Activated T-cell treated with anti-CD3 and anti-CD28 coated beads, Interleukin-2, amount 50 U/mL, for 72 hours (primary cell): ENCODE measurements at regions not wholly inside any gene's neighbourhood (a gene's known extent, or its start where the extent isn't known, plus 50 kb on each side); places are given as distances from the start of the nearest gene placed in this dataset.
A peak's percentile ranks its signal among the peaks of the same experiment; 100 is the strongest.

Experiments used
- ATAC-seq, 2 donors: fragments of 150-1000 bp; cut with Tn5 transposase; replicated peaks in 1 of 2; 2 replicates each; pipeline ENCODE4 v1.10.0; 2021; ENCODE audit warnings: moderate library complexity in 2 of 2, mild to moderate bottlenecking in 1 of 2
- DNase-seq, 2 donors: peaks; one replicate each; pipeline ENCODE4 v3.0.0; 2021 to 2022; ENCODE audit warnings: mixed read lengths in 1 of 2
- H3K27ac Mint-ChIP-seq: one replicate; pipeline ENCODE4 v1.8.0; 2022; ENCODE audit warnings: mild to moderate bottlenecking, moderate library complexity, mixed read lengths
- H3K27me3 Mint-ChIP-seq: one replicate; pipeline ENCODE4 v1.8.0; 2022; ENCODE audit warnings: low read depth, mixed read lengths
- H3K36me3 Mint-ChIP-seq, 2 donors: one replicate each; pipeline ENCODE4 v1.8.0; 2022; ENCODE audit warnings: mixed read lengths in 2 of 2, mild to moderate bottlenecking in 1 of 2; ENCODE audit not compliant: insufficient read depth in 2 of 2
- H3K4me1 Mint-ChIP-seq: one replicate; pipeline ENCODE4 v1.8.0; 2022; ENCODE audit warnings: low read depth, mixed read lengths
- H3K4me3 Mint-ChIP-seq, 2 donors: one replicate each; pipeline ENCODE4 v1.8.0; 2022; ENCODE audit warnings: mild to moderate bottlenecking in 2 of 2, mixed read lengths in 2 of 2, moderate library complexity in 2 of 2
- H3K9me3 Mint-ChIP-seq, 2 donors: one replicate each; pipeline ENCODE4 v1.8.0; 2022; ENCODE audit warnings: mixed read lengths in 2 of 2

DNA sequence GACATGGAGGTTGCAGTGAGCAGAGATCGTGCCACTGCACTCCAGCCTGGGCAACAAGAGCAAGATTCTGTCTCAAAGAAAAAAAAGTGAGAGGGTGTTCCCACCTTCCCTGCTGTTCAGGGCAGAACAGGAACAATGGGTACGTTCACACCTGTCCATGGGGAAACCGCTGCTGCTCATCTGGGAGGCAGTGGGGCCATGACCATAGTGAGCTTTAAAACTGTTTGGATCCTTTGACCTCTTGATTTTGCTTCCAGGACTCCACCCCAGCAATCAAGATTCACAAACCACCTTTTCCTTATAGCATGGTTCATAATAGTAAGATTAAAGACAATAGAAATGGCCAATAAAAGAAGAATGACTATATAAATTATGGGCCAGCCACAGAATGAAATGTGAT, 209.2 kb downstream of the ARL4C start:
- peaks cover 4 to 5% of the 10 kb centered on the region in 2 donors for H3K36me3 Mint-ChIP-seq
- no peaks in the 10 kb centered on the region for H3K27me3 Mint-ChIP-seq

DNA sequence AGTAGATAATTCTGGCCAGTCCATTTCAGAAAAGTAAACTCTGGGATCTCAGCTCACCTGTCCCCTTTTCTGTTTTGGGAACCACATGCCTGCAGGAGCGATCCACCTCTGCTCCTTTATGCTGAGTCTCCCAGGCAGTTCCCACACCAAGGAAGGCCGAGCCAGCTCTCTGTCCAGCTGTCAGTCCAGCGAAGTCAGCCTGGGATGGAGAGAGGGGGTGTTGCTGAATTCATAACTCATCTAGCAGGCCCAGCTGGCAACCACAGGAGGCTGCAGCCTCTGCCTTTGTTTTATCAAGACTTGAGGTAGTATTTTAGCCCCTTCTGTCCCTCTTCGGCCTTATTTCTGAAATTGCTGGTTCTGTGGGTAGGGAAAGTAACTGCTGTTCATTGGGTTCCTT, 209.9 kb downstream of the ARL4C start:
- H3K4me1 Mint-ChIP-seq = peaks cover 55% of the 10 kb centered on the region

More for the DNA sequence above, 209.2 kb downstream of the ARL4C start:
- Mint-ChIP-seq H3K4me3 (no peak overlapping the region), H3K4me1 (peaks cover 62% of the 10 kb centered on the region), H3K27ac (no peak overlapping the region), H3K9me3 (no peaks in the 10 kb centered on the region)
- DNase-seq = no peak
- ATAC-seq = no peak

DNA sequence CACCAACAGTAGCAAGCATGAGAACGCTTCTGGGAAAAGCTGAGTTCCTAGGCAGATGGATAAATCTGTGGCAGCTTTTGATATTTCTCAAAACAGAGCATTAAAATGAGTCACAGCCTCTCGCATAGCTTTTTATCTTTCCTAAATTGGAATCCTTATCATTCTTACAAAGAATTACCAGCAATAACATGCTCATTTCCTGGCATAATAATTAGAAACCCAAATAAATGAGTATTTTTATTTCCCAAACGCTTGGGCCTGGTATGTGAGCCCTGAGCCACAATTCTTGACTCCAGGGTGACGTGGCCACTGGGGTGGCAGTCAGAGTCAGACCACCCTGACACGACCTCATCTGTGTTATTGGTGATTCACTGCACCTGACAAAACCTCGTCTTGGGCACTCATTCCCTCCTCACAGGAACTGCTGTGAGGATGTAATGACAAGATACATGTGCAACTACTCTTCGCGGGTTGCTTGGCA, 210.7 kb downstream of the ARL4C start:
- ATAC-seq (peak in 1 of 2 donors; percentile 20), DNase-seq (peak in 1 of 2 donors; percentile 52)
- Mint-ChIP-seq H3K27ac (no peak overlapping the region), H3K36me3 (peaks cover 4 to 5% of the 10 kb centered on the region in 2 donors), H3K27me3 (no peaks in the 10 kb centered on the region), H3K9me3 (no peaks in the 10 kb centered on the region), H3K4me3 (no peak overlapping the region), H3K4me1 (peaks cover 49% of the 10 kb centered on the region)

More for the DNA sequence above, 209.9 kb downstream of the ARL4C start:
- Mint-ChIP-seq H3K27me3 (no peaks in the 10 kb centered on the region), H3K9me3 (no peaks in the 10 kb centered on the region), H3K4me3 (no peak overlapping the region), H3K27ac (no peak overlapping the region), H3K36me3 (peaks cover 4 to 5% of the 10 kb centered on the region in 2 donors)
- ATAC-seq (no peak), DNase-seq (no peak)

GRCh38 chr2:234285541-234285940, 211.3 kb downstream of the ARL4C start:
- peaks cover 49% of the 10 kb centered on the region for H3K4me1 Mint-ChIP-seq
- no peak for ATAC-seq
- peaks cover 4 to 5% of the 10 kb centered on the region in 2 donors for H3K36me3 Mint-ChIP-seq
- no peak overlapping the region for H3K4me3 Mint-ChIP-seq
- no peak overlapping the region for H3K27ac Mint-ChIP-seq
- no peaks in the 10 kb centered on the region for H3K27me3 Mint-ChIP-seq
- no peaks in the 10 kb centered on the region for H3K9me3 Mint-ChIP-seq
- DNase-seq = no peak

GRCh38 chr2:234279637-234280036, 217.2 kb downstream of the ARL4C start:
- peaks cover 39% of the 10 kb centered on the region for H3K4me1 Mint-ChIP-seq
- DNase-seq (no peak), ATAC-seq (no peak)
- H3K4me3 Mint-ChIP-seq = peak overlapping the region in 1 of 2 donors; percentile 33
- peaks cover 0 to 7% of the 10 kb centered on the region in 2 donors for H3K9me3 Mint-ChIP-seq
- H3K27me3 Mint-ChIP-seq = no peaks in the 10 kb centered on the region
- H3K27ac Mint-ChIP-seq = peak overlapping the region; percentile 78
- peaks cover 6 to 13% of the 10 kb centered on the region in 2 donors for H3K36me3 Mint-ChIP-seq

GRCh38 chr2:234278556-234279255, 218.2 kb downstream of the ARL4C start:
- Mint-ChIP-seq H3K4me3 (peak overlapping the region; percentile 22 to 33), H3K36me3 (peaks cover 6 to 10% of the 10 kb centered on the region in 2 donors), H3K27me3 (no peaks in the 10 kb centered on the region), H3K9me3 (peaks cover 0 to 7% of the 10 kb centered on the region in 2 donors), H3K27ac (peak overlapping the region; percentile 78), H3K4me1 (peaks cover 49% of the 10 kb centered on the region)
- peak in 1 of 2 donors; percentile 28 for DNase-seq
- ATAC-seq = peak; percentile 76 to 83

DNA sequence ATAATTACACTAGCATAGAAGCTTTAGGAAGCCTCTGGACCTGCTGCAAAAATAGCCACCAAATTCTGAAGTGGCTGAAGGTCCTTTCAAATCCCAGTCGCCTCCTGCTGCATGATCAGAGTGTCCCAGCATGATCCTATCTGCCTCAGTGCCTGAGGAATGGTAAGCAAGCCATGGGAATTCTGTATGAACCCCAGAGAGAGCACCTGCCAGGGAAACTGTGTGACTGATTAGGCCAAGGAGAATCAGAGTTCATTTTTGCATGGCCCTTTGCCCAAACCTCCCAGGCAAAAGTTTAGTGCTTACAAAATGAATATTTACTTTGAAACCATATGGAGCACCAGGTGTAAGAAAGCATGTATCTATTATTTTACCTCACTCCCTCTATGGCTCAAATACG, 221.4 kb downstream of the ARL4C start:
- Mint-ChIP-seq H3K27me3 (no peaks in the 10 kb centered on the region), H3K4me1 (peaks cover 63% of the 10 kb centered on the region), H3K36me3 (peaks cover 1 to 8% of the 10 kb centered on the region in 2 donors), H3K27ac (no peak overlapping the region), H3K4me3 (no peak overlapping the region), H3K9me3 (peaks cover 0 to 7% of the 10 kb centered on the region in 2 donors)
- no peak for ATAC-seq
- no peak for DNase-seq

DNA sequence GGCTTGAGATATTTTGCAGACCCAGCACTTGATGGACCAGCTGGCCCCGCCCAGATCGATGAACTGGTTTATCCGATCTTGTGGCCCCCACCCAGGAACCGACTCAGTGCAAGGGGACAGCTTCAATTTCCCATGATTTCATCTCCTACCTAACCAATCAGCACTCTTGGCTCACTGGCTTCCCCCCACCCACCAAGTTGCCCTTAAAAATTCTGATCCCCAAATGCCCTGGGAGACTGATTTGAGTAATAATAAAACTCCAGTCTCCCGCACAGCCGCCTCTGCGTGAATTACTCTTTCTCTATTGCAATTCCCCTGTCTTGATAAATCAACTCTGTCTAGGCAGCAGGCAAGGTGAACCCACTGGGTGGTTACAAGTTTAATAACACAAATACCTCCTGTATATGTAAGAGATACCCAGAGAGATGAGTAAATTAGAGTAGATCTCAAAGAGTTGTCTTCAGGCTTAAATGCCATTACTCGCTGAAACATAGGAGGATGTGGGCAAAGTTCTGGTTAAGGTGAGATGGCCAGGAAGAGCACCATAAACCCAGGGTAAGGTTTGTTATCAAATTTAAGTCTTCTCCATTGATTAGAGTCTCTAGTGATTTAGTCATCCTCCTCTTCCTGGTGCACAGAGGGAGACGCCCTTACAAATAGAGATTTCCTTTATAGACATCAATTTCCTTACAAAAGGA, 222.8 kb downstream of the ARL4C start:
- H3K27ac Mint-ChIP-seq = peak overlapping the region; percentile 88

DNA sequence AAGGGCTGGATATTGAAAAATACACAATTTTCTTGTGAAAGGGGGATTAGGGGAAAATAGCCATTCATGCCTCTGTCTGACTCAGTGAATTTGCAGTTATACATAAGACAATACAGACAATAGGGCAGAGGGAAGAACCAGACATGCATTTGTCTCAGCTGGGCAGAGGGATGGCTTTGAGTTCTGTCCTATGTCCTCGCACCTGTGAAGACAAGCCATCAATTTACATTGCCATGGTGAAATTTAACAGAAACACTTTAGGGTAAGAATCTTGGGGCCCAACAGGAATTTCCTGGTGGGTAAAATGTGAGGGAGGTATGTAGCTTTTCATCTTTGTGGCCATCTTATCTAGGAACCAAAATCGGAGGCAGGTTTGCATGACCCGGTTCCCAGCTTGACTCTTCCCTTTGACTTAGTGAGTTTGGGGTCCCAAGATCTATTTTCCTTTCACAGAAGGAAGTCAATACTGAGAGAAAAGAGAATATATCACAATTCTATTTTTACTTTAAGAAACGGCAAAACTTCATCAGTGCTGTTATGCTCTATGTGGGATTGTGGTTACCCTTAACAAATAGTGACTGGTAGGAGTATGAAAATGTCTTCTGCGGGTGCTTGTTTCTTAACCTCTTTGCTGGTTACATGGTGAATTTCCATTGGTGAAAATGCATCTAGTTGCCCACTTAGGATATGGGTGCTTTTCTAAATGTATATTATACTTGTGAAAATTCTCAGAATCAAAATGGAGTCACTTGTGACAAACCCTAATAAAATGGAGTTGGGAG, 221.8 kb downstream of the SPP2 start:
- Mint-ChIP-seq H3K4me3 (peak overlapping the region in 1 of 2 donors; percentile 55), H3K36me3 (no peaks in the 10 kb centered on the region), H3K4me1 (peaks cover 53% of the 10 kb centered on the region)

More for the DNA sequence above, 222.8 kb downstream of the ARL4C start:
- Mint-ChIP-seq H3K36me3 (peaks cover 0 to 4% of the 10 kb centered on the region in 2 donors), H3K27me3 (no peaks in the 10 kb centered on the region), H3K4me3 (peak overlapping the region; percentile 34 to 72), H3K9me3 (peaks cover 0 to 4% of the 10 kb centered on the region in 2 donors), H3K4me1 (peaks cover 63% of the 10 kb centered on the region)
- ATAC-seq = peak; percentile 58 to 71
- peak; percentile 29 to 35 for DNase-seq

DNA sequence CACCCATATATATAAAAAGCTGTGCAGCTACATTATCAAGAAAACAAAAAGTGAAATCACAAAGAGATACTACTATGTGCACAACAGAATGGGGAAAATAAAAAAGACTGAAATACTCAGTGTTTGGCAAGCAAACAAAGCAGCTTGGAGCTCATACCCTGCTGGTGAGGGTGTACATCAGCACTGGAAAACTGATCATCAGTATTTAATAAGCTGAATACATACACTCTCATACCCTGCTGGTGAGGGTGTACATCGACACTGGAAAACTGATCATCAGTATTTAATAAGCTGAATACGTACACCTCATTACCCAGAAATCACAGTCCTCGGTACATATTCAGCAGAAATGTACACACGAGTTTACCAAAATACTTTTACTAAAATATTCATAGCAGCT, 220.8 kb downstream of the SPP2 start:
- DNase-seq (no peak), ATAC-seq (no peak)
- H3K36me3 Mint-ChIP-seq = no peaks in the 10 kb centered on the region
- H3K27ac Mint-ChIP-seq = no peak overlapping the region
- no peaks in the 10 kb centered on the region for H3K9me3 Mint-ChIP-seq
- H3K27me3 Mint-ChIP-seq = no peaks in the 10 kb centered on the region
- H3K4me1 Mint-ChIP-seq = peaks cover 59% of the 10 kb centered on the region
- H3K4me3 Mint-ChIP-seq = no peak overlapping the region

More for the DNA sequence above, 221.8 kb downstream of the SPP2 start:
- no peak for DNase-seq
- H3K27me3 Mint-ChIP-seq = no peaks in the 10 kb centered on the region
- no peaks in the 10 kb centered on the region for H3K9me3 Mint-ChIP-seq
- peak; percentile 56 to 66 for ATAC-seq
- peak overlapping the region; percentile 85 for H3K27ac Mint-ChIP-seq

DNA sequence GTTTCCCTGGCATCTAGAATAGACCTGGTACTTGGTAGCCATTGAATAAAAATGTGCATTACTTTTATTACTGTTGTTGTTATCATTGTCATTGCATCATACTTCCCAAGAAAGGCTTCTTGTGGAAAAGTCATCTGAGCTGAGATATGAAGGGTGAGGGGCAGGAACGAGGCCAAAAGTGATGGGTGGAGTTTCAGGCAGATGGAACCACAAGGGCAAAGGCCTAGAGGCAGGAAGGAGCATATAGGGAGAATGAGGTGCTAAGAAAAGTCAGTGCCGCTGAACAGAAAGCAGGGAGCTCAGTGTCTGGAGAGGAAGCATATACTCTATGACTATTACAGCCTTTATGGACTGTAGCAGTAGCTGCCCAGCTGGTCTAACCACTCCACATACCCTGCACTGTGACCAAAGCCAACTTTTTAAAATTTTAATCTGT, 219.3 kb downstream of the SPP2 start:
- Mint-ChIP-seq H3K27ac (no peak overlapping the region), H3K27me3 (no peaks in the 10 kb centered on the region), H3K36me3 (no peaks in the 10 kb centered on the region), H3K9me3 (no peaks in the 10 kb centered on the region), H3K4me3 (no peak overlapping the region), H3K4me1 (peaks cover 54% of the 10 kb centered on the region)
- ATAC-seq = no peak
- no peak for DNase-seq

DNA sequence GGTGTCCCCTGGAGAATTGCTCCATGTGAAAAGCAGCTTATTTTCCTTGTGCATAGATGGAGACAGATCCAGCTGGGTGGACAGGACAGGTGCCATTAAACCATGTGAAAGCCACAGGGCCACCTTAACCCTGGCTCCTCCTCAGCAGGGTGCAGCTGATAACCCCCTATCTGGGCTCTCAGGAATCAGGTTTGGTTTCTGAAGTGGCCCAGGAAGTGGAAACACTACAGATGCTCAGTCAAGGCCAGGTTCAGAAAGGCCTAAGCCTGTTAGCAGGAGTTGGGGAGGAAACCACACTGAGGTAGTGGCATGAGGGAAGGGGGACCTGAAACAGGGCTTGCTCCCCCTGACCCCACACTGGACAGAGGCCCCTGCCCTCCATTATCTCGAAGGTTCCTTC, 217.0 kb downstream of the SPP2 start:
- Mint-ChIP-seq H3K4me1 (peaks cover 34% of the 10 kb centered on the region), H3K9me3 (no peaks in the 10 kb centered on the region), H3K36me3 (no peaks in the 10 kb centered on the region), H3K27ac (no peak overlapping the region), H3K27me3 (no peaks in the 10 kb centered on the region), H3K4me3 (no peak overlapping the region)
- DNase-seq (no peak), ATAC-seq (no peak)

DNA sequence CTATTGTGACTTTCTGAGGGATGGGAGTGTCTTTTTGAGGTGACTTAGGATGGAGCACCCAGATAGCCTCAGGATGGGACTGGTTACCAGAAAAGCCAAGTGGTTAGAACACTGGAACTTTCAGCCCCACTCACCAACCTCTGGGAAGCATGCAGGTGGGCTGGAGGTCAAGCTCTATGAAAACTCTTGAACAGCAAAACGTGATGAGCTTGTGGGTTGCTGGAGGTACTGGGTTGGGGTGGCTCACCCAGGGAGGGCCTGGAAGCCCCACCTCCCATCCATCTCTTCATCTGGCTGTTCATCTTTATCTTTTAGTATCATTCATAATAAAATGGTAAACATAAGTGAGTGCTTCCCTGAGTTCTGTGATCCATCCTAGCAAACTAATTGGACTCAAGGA, 216.4 kb downstream of the SPP2 start:
- no peak overlapping the region for H3K4me3 Mint-ChIP-seq
- H3K9me3 Mint-ChIP-seq = no peaks in the 10 kb centered on the region
- peaks cover 28% of the 10 kb centered on the region for H3K4me1 Mint-ChIP-seq
- no peaks in the 10 kb centered on the region for H3K36me3 Mint-ChIP-seq
- DNase-seq (no peak), ATAC-seq (no peak)
- peak overlapping the region; percentile 21 for H3K27ac Mint-ChIP-seq
- no peaks in the 10 kb centered on the region for H3K27me3 Mint-ChIP-seq
